HEK293 (cell line): ENCODE measurements at regions not wholly inside any gene's neighbourhood (a gene's known extent, or its start where the extent isn't known, plus 50 kb on each side); places are given as distances from the start of the nearest gene placed in this dataset.

ENCODE experiments used
- TRIM28 ChIP-seq: IDR thresholded peaks from 2 replicates; pipeline ENCODE4 v1.6.1; 2011; ENCODE audit warnings: low read length, control low read depth, borderline replicate concordance
- ZBTB11 ChIP-seq: fragments of 450-650 bp; formaldehyde crosslinking; conservative IDR thresholded peaks from 2 replicates; pipeline ENCODE4 v1.5.1; 2016; ENCODE audit warnings: low read depth, missing biosample characterization, missing genetic modification characterization
- ZBTB8A ChIP-seq: fragments of 450-650 bp; formaldehyde crosslinking; IDR thresholded peaks from 2 replicates; pipeline ENCODE4 v1.5.1; 2016; ENCODE audit warnings: missing biosample characterization, missing genetic modification characterization
- ZNF155 ChIP-seq: fragments of 450-650 bp; formaldehyde crosslinking; IDR thresholded peaks from 2 replicates; pipeline ENCODE4 v1.5.1; 2016; ENCODE audit warnings: missing biosample characterization, missing genetic modification characterization
- ZNF175 ChIP-seq: fragments of 450-650 bp; formaldehyde crosslinking; IDR thresholded peaks from 2 replicates; pipeline ENCODE4 v1.5.1; 2016; ENCODE audit warnings: missing biosample characterization, missing genetic modification characterization
- ZNF394 ChIP-seq: fragments of 450-650 bp; formaldehyde crosslinking; IDR thresholded peaks from 2 replicates; pipeline ENCODE4 v1.5.1; 2016; ENCODE audit warnings: missing biosample characterization, missing genetic modification characterization, mild to moderate bottlenecking, moderate library complexity, borderline replicate concordance
- ZNF423 ChIP-seq: fragments of 450-650 bp; formaldehyde crosslinking; IDR thresholded peaks from 2 replicates; pipeline ENCODE4 v1.5.1; 2016; ENCODE audit warnings: missing biosample characterization, missing genetic modification characterization
- TF ChIP-seq, protein P1 (sequence below): fragments of 450-650 bp; formaldehyde crosslinking; IDR thresholded peaks from 2 replicates; pipeline ENCODE4 v1.5.1; 2016; ENCODE audit warnings: missing biosample characterization, missing genetic modification characterization
- TF ChIP-seq, protein P2 (sequence below): fragments of 450-650 bp; formaldehyde crosslinking; IDR thresholded peaks from 2 replicates; pipeline ENCODE4 v1.5.1; 2016; ENCODE audit warnings: missing biosample characterization, missing genetic modification characterization
- TF ChIP-seq, protein P3 (sequence below): fragments of 450-650 bp; formaldehyde crosslinking; IDR thresholded peaks from 2 replicates; pipeline ENCODE4 v1.5.1; 2016; ENCODE audit warnings: missing biosample characterization, missing genetic modification characterization, borderline replicate concordance

GRCh38 chr1:70517444-70517843 is 106.4 kb downstream of the CTH start:
- TF ChIP-seq, protein P1, sequence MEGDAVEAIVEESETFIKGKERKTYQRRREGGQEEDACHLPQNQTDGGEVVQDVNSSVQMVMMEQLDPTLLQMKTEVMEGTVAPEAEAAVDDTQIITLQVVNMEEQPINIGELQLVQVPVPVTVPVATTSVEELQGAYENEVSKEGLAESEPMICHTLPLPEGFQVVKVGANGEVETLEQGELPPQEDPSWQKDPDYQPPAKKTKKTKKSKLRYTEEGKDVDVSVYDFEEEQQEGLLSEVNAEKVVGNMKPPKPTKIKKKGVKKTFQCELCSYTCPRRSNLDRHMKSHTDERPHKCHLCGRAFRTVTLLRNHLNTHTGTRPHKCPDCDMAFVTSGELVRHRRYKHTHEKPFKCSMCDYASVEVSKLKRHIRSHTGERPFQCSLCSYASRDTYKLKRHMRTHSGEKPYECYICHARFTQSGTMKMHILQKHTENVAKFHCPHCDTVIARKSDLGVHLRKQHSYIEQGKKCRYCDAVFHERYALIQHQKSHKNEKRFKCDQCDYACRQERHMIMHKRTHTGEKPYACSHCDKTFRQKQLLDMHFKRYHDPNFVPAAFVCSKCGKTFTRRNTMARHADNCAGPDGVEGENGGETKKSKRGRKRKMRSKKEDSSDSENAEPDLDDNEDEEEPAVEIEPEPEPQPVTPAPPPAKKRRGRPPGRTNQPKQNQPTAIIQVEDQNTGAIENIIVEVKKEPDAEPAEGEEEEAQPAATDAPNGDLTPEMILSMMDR (tag by site-specific recombination): no peak
- no peak for TF ChIP-seq ZNF175 (tag by site-specific recombination)
- TF ChIP-seq, protein P2, sequence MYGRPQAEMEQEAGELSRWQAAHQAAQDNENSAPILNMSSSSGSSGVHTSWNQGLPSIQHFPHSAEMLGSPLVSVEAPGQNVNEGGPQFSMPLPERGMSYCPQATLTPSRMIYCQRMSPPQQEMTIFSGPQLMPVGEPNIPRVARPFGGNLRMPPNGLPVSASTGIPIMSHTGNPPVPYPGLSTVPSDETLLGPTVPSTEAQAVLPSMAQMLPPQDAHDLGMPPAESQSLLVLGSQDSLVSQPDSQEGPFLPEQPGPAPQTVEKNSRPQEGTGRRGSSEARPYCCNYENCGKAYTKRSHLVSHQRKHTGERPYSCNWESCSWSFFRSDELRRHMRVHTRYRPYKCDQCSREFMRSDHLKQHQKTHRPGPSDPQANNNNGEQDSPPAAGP (tag by site-specific recombination): no peak
- TF ChIP-seq, protein P3, sequence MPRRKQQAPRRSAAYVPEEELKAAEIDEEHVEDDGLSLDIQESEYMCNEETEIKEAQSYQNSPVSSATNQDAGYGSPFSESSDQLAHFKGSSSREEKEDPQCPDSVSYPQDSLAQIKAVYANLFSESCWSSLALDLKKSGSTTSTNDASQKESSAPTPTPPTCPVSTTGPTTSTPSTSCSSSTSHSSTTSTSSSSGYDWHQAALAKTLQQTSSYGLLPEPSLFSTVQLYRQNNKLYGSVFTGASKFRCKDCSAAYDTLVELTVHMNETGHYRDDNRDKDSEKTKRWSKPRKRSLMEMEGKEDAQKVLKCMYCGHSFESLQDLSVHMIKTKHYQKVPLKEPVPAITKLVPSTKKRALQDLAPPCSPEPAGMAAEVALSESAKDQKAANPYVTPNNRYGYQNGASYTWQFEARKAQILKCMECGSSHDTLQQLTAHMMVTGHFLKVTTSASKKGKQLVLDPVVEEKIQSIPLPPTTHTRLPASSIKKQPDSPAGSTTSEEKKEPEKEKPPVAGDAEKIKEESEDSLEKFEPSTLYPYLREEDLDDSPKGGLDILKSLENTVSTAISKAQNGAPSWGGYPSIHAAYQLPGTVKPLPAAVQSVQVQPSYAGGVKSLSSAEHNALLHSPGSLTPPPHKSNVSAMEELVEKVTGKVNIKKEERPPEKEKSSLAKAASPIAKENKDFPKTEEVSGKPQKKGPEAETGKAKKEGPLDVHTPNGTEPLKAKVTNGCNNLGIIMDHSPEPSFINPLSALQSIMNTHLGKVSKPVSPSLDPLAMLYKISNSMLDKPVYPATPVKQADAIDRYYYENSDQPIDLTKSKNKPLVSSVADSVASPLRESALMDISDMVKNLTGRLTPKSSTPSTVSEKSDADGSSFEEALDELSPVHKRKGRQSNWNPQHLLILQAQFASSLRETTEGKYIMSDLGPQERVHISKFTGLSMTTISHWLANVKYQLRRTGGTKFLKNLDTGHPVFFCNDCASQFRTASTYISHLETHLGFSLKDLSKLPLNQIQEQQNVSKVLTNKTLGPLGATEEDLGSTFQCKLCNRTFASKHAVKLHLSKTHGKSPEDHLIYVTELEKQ (tag by site-specific recombination): no peak
- TF ChIP-seq TRIM28: no peak
- TF ChIP-seq ZNF394 (tag by site-specific recombination): no peak
- no peak for TF ChIP-seq ZBTB11 (tag by site-specific recombination)
- no peak for TF ChIP-seq ZBTB8A (tag by site-specific recombination)
- TF ChIP-seq ZNF155: no peak
- no peak for TF ChIP-seq ZNF423 (tag by site-specific recombination)
